Thyroid gland (tissue), 4 donors: ENCODE measurements at regions not wholly inside any gene's neighbourhood (a gene's known extent, or its start where the extent isn't known, plus 50 kb on each side); places are given as distances from the start of the nearest gene placed in this dataset.
"Not testable (repeated sequence)": the region's sequence is repeated elsewhere in the genome, so short reads cannot be mapped to it uniquely, and the experiment has no call there.

Experiments used
- DNase-seq, 2 donors: peaks; one replicate each; pipeline ENCODE4 v3.0.0-alpha.2; 2019
- H3K27ac ChIP-seq, 3 donors: fragments of 200-600 bp; sonication (generic); 1 replicate in 2 of 3; 2 replicates in 1 of 3; pipeline ENCODE4 v1.5.1; 2016 to 2019; ENCODE audit warnings: mild to moderate bottlenecking in 1 of 3, moderate library complexity in 1 of 3
- H3K27me3 ChIP-seq: fragments of 200-600 bp; sonication (generic); one replicate; pipeline ENCODE4 v1.5.1; 2019
- H3K36me3 ChIP-seq, 2 donors: fragments of 200-600 bp; sonication (generic); one replicate each; pipeline ENCODE4 v1.5.1; 2016 to 2019
- H3K4me1 ChIP-seq, 2 donors: fragments of 200-600 bp; sonication (generic); one replicate each; pipeline ENCODE4 v1.5.1; 2017 to 2019
- H3K4me3 ChIP-seq, 3 donors: fragments of 200-600 bp; sonication (generic); replicated peaks in 1 of 3; 1 replicate in 2 of 3; 2 replicates in 1 of 3; pipeline ENCODE4 v1.5.1; 2016; ENCODE audit warnings: mild to moderate bottlenecking in 1 of 3
- H3K9me3 ChIP-seq: fragments of 200-600 bp; sonication (generic); one replicate; pipeline ENCODE4 v1.5.1; 2017
- POLR2A ChIP-seq, 2 donors: fragments of 450-650 bp; IDR thresholded peaks; one replicate each; pipeline ENCODE4 v1.6.1; 2017; ENCODE audit warnings: antibody characterized with exemption in 2 of 2, mild to moderate bottlenecking in 2 of 2, moderate library complexity in 1 of 2
- WGBS, 2 donors: methylation state at CpG; one replicate each; pipeline ENCODE4 v1.1.5; 2017; 5-methylcytosine and 5-hydroxymethylcytosine counted together
- intact Hi-C: fragments of 100-400 bp; cut with DNase I; formaldehyde crosslinking; loops from one replicate; pipeline ENCODE4 v1.15.1; 2023
- TF ChIP-seq, protein P1 (sequence below), 6 experiments: fragments of 200-600 bp in 3 of 6; fragments of 450-650 bp in 3 of 6; sonication (generic) in 3 of 6; IDR thresholded peaks; one replicate each; pipeline ENCODE4 v1.5.1; 2016 to 2019; ENCODE audit warnings: antibody characterized with exemption in 6 of 6, mild to moderate bottlenecking in 2 of 6, inconsistent platforms in 1 of 6, moderate library complexity in 1 of 6

DNA sequence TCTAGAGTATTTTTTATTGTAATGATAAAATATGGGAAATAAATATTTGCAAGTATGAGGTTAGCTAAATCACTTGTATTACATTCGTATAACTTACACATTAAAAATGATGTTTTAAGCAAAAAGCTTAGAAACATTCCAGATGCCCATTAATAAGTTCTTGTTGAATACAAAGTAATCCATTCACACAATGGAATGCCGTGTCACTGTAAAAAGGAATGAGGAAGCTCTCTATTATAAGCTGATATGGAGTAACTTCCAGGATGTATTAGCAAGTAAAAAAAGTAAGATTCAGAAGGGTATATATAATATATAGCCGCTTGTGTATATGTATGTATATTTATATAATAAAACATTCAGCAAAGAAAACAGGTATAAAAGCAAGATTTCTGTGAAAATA is 412.8 kb upstream of the MTPN start:
- H3K9me3 ChIP-seq: no peaks in the 10 kb centered on the region
- no peak overlapping the region for H3K27ac ChIP-seq
- TF ChIP-seq, protein P1, sequence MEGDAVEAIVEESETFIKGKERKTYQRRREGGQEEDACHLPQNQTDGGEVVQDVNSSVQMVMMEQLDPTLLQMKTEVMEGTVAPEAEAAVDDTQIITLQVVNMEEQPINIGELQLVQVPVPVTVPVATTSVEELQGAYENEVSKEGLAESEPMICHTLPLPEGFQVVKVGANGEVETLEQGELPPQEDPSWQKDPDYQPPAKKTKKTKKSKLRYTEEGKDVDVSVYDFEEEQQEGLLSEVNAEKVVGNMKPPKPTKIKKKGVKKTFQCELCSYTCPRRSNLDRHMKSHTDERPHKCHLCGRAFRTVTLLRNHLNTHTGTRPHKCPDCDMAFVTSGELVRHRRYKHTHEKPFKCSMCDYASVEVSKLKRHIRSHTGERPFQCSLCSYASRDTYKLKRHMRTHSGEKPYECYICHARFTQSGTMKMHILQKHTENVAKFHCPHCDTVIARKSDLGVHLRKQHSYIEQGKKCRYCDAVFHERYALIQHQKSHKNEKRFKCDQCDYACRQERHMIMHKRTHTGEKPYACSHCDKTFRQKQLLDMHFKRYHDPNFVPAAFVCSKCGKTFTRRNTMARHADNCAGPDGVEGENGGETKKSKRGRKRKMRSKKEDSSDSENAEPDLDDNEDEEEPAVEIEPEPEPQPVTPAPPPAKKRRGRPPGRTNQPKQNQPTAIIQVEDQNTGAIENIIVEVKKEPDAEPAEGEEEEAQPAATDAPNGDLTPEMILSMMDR (IDR thresholded peaks at IDR 0.05): no peak
- TF ChIP-seq POLR2A (IDR thresholded peaks at IDR 0.05): no peak
- no peaks in the 10 kb centered on the region for H3K4me1 ChIP-seq
- WGBS, 2 donors: 85 to 89% methylated on average over 3 of the region's 3 CpGs
- H3K27me3 ChIP-seq: no peaks in the 10 kb centered on the region
- intact Hi-C loops: no loop called here
- DNase-seq: no peak
- H3K4me3 ChIP-seq: no peak overlapping the region
- H3K36me3 ChIP-seq: no peaks in the 10 kb centered on the region

DNA sequence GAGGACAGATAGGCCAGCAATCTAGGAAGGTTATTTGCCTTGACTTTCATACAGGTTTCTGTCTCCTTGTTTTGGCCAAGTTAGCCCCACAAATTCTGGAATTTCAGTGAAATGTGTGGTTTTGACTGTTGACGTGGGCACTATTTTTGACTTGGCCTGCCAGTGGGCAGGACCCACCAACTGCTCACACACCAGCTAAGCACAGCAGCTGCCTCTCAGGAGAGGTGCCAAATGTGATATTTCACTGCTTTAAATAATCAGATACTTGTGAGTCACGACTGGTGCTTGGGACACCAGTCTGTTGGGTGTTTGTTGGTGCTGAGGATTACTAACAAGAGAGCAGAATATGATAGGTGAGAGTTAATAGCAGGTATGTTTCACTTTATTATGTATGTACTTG is 409.7 kb upstream of the MTPN start:
- DNase-seq: no peak
- intact Hi-C loops: no loop called here
- WGBS, 2 donors: 67 to 86% methylated on average over 2 of the region's 2 CpGs
- Histone ChIP-seq H3K27ac (no peak overlapping the region), H3K4me3 (no peak overlapping the region), H3K27me3 (no peaks in the 10 kb centered on the region), H3K9me3 (no peaks in the 10 kb centered on the region), H3K36me3 (no peaks in the 10 kb centered on the region), H3K4me1 (no peaks in the 10 kb centered on the region)
- no peak for TF ChIP-seq POLR2A (IDR thresholded peaks at IDR 0.05)
- TF ChIP-seq, protein P1 (IDR thresholded peaks at IDR 0.05): no peak

DNA sequence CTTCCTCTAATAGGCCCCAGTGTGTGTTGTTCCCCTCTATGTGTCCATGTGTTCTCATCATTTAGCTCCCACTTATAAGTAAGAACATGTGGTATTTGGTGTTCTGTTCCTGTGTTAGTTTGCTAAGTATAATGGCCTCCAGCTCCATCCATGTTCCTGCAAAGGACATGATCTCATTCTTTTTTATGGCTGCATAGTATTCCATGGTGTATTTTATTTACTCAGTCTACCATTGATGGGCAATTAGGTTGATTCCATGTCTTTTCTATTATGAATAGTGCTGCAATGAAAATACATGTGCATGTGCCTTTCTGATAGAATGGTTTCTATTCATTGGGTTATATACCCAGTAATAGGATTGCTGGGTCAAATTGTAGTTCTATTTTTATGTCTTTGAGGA is 394.2 kb upstream of the MTPN start:
- H3K4me1 ChIP-seq, H3K27me3 ChIP-seq, H3K4me3 ChIP-seq, H3K36me3 ChIP-seq, DNase-seq, H3K27ac ChIP-seq, intact Hi-C loops, H3K9me3 ChIP-seq: not testable (repeated sequence)

DNA sequence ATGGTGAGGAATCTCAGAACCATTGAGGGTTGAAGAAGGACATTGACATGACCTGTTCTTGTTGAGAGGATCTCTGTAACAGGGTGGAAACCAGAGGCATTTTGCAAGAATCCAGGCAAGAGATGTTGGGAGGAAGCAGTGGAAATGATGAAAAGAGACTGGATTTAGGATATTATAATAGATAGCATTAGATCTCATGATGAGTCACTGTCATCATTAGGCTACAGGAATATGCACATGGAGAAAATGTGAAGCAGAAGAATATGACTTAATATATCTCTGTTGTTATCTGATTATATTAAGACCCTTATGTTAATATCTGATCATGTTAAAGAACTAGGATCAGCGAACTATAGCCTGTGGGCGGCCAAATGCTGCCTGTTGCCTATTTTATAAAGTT is 393.0 kb upstream of the MTPN start:
- intact Hi-C loops: no loop called here
- no peaks in the 10 kb centered on the region for H3K36me3 ChIP-seq
- no peaks in the 10 kb centered on the region for H3K4me1 ChIP-seq
- no peak for TF ChIP-seq POLR2A (IDR thresholded peaks at IDR 0.05)
- TF ChIP-seq, protein P1 (IDR thresholded peaks at IDR 0.05): no peak
- no peak overlapping the region for H3K27ac ChIP-seq
- 96 to 97% methylated on average over 2 of the region's 2 CpGs for WGBS, 2 donors
- H3K9me3 ChIP-seq: no peaks in the 10 kb centered on the region
- no peak overlapping the region for H3K4me3 ChIP-seq
- H3K27me3 ChIP-seq: no peaks in the 10 kb centered on the region
- no peak for DNase-seq

DNA sequence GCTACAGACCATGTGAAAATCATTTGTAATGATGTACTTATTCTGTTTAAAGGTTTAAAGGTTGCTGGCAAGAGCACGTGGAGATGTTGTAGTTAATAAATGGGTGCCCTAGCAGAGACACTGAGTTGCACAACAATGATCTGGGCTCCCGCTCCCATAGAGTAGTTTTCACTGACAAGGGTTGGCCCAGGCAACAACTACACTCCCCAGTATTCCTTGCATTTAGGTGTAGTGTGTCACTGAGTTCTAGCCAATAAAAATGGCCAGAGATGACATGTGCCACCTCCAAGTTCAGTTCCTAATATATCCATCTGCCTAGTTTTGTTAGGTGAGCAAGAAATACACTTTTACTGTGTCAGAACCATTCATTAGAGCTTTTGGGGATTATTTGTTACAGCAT is 392.1 kb upstream of the MTPN start:
- Histone ChIP-seq H3K27ac (no peak overlapping the region), H3K9me3 (no peaks in the 10 kb centered on the region), H3K27me3 (no peaks in the 10 kb centered on the region), H3K36me3 (no peaks in the 10 kb centered on the region), H3K4me3 (no peak overlapping the region), H3K4me1 (no peaks in the 10 kb centered on the region)
- intact Hi-C loops: no loop called here
- 87 to 92% methylated on average over 2 of the region's 2 CpGs for WGBS, 2 donors
- TF ChIP-seq, protein P1 (IDR thresholded peaks at IDR 0.05): no peak
- TF ChIP-seq POLR2A (IDR thresholded peaks at IDR 0.05): no peak
- no peak for DNase-seq

DNA sequence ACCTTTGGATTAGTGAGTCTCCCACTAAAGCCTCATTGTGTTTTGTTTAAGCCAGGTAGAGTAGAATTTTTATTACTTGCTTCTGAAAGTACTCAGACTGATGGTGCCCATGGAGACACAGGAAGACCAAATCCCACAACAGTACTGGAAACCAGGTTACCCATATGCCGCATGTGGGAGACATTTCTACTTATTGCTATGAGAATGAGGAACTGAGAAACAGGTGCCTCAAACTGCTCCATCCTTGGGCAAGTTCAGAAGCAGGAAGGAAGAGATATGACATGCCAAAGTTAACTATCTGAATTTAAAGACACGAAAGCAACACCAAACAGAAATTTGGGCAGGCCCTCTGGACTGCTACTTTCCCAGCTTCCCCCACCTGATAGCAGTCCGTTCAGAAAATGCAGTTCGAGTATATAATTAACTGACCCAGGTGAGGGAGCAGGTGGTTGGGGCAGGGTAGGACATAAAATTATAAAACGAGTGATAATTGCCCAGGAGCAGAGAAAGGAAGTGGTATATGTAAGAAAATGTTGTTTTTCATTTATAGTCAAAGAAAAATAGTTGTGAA is 382.3 kb upstream of the MTPN start:
- Histone ChIP-seq H3K9me3 (no peaks in the 10 kb centered on the region), H3K4me3 (no peak overlapping the region), H3K4me1 (no peaks in the 10 kb centered on the region), H3K27me3 (no peaks in the 10 kb centered on the region), H3K36me3 (no peaks in the 10 kb centered on the region), H3K27ac (no peak overlapping the region)
- no peak for DNase-seq
- intact Hi-C loops: no loop called here
- TF ChIP-seq, protein P1 (IDR thresholded peaks at IDR 0.05): no peak
- TF ChIP-seq POLR2A (IDR thresholded peaks at IDR 0.05): no peak
- 86 to 87% methylated on average over 5 of the region's 5 CpGs for WGBS, 2 donors
